H9 (cell line): ENCODE measurements at regions not wholly inside any gene's neighbourhood (a gene's known extent, or its start where the extent isn't known, plus 50 kb on each side); places are given as distances from the start of the nearest gene placed in this dataset.
A peak's percentile ranks its signal among the peaks of the same experiment; 100 is the strongest.

ENCODE experiments used
- DNase-seq: peaks from one replicate; pipeline ENCODE4 v3.0.0-alpha.2; 2017
- H2AFZ ChIP-seq: one replicate; pipeline ENCODE4 v1.6.1; 2013; ENCODE audit warnings: mild to moderate bottlenecking, low read length, control low read depth, moderate library complexity
- H2AK5ac ChIP-seq: 2 replicates; pipeline ENCODE4 v1.6.1; 2013; ENCODE audit warnings: low read length, control low read depth, mixed read lengths; ENCODE audit not compliant: insufficient read length
- H2BK120ac ChIP-seq: one replicate; pipeline ENCODE4 v1.6.1; 2013; ENCODE audit warnings: low read depth, mild to moderate bottlenecking, low read length, control low read depth, inconsistent platforms; ENCODE audit not compliant: poor library complexity, severe bottlenecking
- H2BK12ac ChIP-seq: 2 replicates; pipeline ENCODE4 v1.6.1; 2013; ENCODE audit warnings: low read length, control low read depth, mixed read lengths, low read depth; ENCODE audit not compliant: insufficient read length
- H2BK15ac ChIP-seq: 2 replicates; pipeline ENCODE4 v1.6.1; 2013; ENCODE audit warnings: low read depth, low read length, control low read depth
- H2BK20ac ChIP-seq: one replicate; pipeline ENCODE4 v1.6.1; 2013; ENCODE audit warnings: low read depth, mild to moderate bottlenecking, low read length, control low read depth, inconsistent platforms; ENCODE audit not compliant: poor library complexity, severe bottlenecking
- H2BK5ac ChIP-seq: 2 replicates; pipeline ENCODE4 v1.6.1; 2013; ENCODE audit warnings: low read length, control low read depth, mixed read lengths; ENCODE audit not compliant: insufficient read length
- H3K14ac ChIP-seq: 2 replicates; pipeline ENCODE4 v1.6.1; 2013; ENCODE audit warnings: low read length, control low read depth; ENCODE audit not compliant: insufficient read depth
- H3K18ac ChIP-seq: 2 replicates; pipeline ENCODE4 v1.6.1; 2013; ENCODE audit warnings: low read depth, mild to moderate bottlenecking, mixed read lengths, low read length, control low read depth; ENCODE audit not compliant: insufficient read length
- H3K23ac ChIP-seq: 2 replicates; pipeline ENCODE4 v1.6.1; 2013; ENCODE audit warnings: low read length, control low read depth, mixed read lengths, low read depth; ENCODE audit not compliant: insufficient read length
- H3K23me2 ChIP-seq: 2 replicates; pipeline ENCODE4 v1.6.1; 2013; ENCODE audit warnings: low read depth, mild to moderate bottlenecking, mixed read lengths, low read length, control low read depth; ENCODE audit not compliant: insufficient read length, poor library complexity, severe bottlenecking
- H3K27ac ChIP-seq: 2 replicates; pipeline ENCODE4 v1.5.1; 2013; ENCODE audit warnings: low read length, control low read depth, mixed read lengths, low read depth; ENCODE audit not compliant: insufficient read length
- H3K27me3 ChIP-seq: 2 replicates; pipeline ENCODE4 v1.6.1; 2013; ENCODE audit warnings: low read length, control low read depth, inconsistent platforms; ENCODE audit not compliant: insufficient read depth
- H3K4ac ChIP-seq: 2 replicates; pipeline ENCODE4 v1.6.1; 2013; ENCODE audit warnings: low read depth, mild to moderate bottlenecking, control low read depth, inconsistent platforms, low read length, moderate library complexity
- H3K4me1 ChIP-seq: 2 replicates; pipeline ENCODE4 v1.6.1; 2013; ENCODE audit warnings: low read length, control low read depth, inconsistent platforms; ENCODE audit not compliant: insufficient read depth
- H3K4me2 ChIP-seq: 2 replicates; pipeline ENCODE4 v1.6.1; 2013; ENCODE audit warnings: low read length, control low read depth, mixed read lengths; ENCODE audit not compliant: insufficient read length, insufficient read depth
- H3K56ac ChIP-seq: 2 replicates; pipeline ENCODE4 v1.6.1; 2013; ENCODE audit warnings: low read depth, mild to moderate bottlenecking, mixed read lengths, low read length, control low read depth; ENCODE audit not compliant: insufficient read length
- H3K79me1 ChIP-seq: 2 replicates; pipeline ENCODE4 v1.6.1; 2013; ENCODE audit warnings: low read depth, mild to moderate bottlenecking, moderate library complexity, low read length, control low read depth, inconsistent platforms; ENCODE audit not compliant: insufficient read depth, poor library complexity, severe bottlenecking
- H3K79me2 ChIP-seq: 2 replicates; pipeline ENCODE4 v1.6.1; 2013; ENCODE audit warnings: low read length, control low read depth, inconsistent platforms; ENCODE audit not compliant: insufficient read depth
- H3K9ac ChIP-seq: 2 replicates; pipeline ENCODE4 v1.6.1; 2013; ENCODE audit warnings: low read length, control low read depth, mixed read lengths; ENCODE audit not compliant: insufficient read length; ENCODE audit errors: extremely low read depth
- H3K9me3 ChIP-seq: one replicate; pipeline ENCODE4 v1.6.1; 2013; ENCODE audit warnings: low read depth, low read length, inconsistent platforms; ENCODE audit not compliant: control insufficient read depth
- H3T11ph ChIP-seq: one replicate; pipeline ENCODE4 v1.6.1; 2013; ENCODE audit warnings: mild to moderate bottlenecking, low read length, control low read depth, inconsistent platforms
- H4K20me1 ChIP-seq: one replicate; pipeline ENCODE4 v1.6.1; 2013; ENCODE audit not compliant: control insufficient read depth, insufficient read length, insufficient read depth
- H4K5ac ChIP-seq: 2 replicates; pipeline ENCODE4 v1.6.1; 2013; ENCODE audit warnings: low read depth, mild to moderate bottlenecking, mixed read lengths, low read length, control low read depth; ENCODE audit not compliant: insufficient read length
- H4K8ac ChIP-seq: replicated peaks from 2 replicates; pipeline ENCODE4 v1.6.1; 2013; ENCODE audit warnings: low read length, control low read depth, mixed read lengths, low read depth; ENCODE audit not compliant: insufficient read length
- H4K91ac ChIP-seq: 2 replicates; pipeline ENCODE4 v1.6.1; 2013; ENCODE audit warnings: low read depth, mild to moderate bottlenecking, moderate library complexity, mixed read lengths, low read length, control low read depth; ENCODE audit not compliant: insufficient read length
- H3K27ac Mint-ChIP-seq, 3 experiments: 2 replicates in 2 of 3; 3 replicates in 1 of 3; pipeline ENCODE4 v1.8.0; 2020 to 2021; ENCODE audit warnings: mixed read lengths in 3 of 3, mild to moderate bottlenecking in 1 of 3, moderate library complexity in 1 of 3
- H3K27me3 Mint-ChIP-seq: 2 replicates; pipeline ENCODE4 v1.8.0; 2021; ENCODE audit warnings: low read depth, mild to moderate bottlenecking, moderate library complexity, mixed read lengths
- H3K36me3 Mint-ChIP-seq, 3 experiments: 2 replicates in 2 of 3; 3 replicates in 1 of 3; pipeline ENCODE4 v1.8.0; 2020 to 2021; ENCODE audit warnings: low read depth in 3 of 3, mixed read lengths in 3 of 3; ENCODE audit not compliant: insufficient read depth in 1 of 3
- H3K4me1 Mint-ChIP-seq, 2 experiments: 2 replicates each; pipeline ENCODE4 v1.8.0; 2020; ENCODE audit warnings: mixed read lengths in 2 of 2
- H3K4me3 Mint-ChIP-seq, 2 experiments: 2 replicates in 1 of 2; 3 replicates in 1 of 2; pipeline ENCODE4 v1.8.0; 2020 to 2021; ENCODE audit warnings: mild to moderate bottlenecking in 2 of 2, mixed read lengths in 2 of 2, moderate library complexity in 1 of 2
- H3K9me3 Mint-ChIP-seq, 2 experiments: 2 replicates in 1 of 2; 3 replicates in 1 of 2; pipeline ENCODE4 v1.8.0; 2020; ENCODE audit warnings: mild to moderate bottlenecking in 2 of 2, mixed read lengths in 2 of 2, moderate library complexity in 1 of 2
- WGBS: extraction: QIAGEN DNeasy Blood & Tissue Kit; methylation state at CpG from one replicate; pipeline ENCODE4 v1.1.7; 2013; ENCODE audit warnings: missing lambda C conversion rate, low lambda C conversion rate, mixed read lengths; ENCODE audit not compliant: insufficient read length; ENCODE audit errors: extremely low coverage; 5-methylcytosine and 5-hydroxymethylcytosine counted together
- TF ChIP-seq, protein P1 (sequence below): fragments of 200-600 bp; sonication (generic); conservative IDR thresholded peaks from 3 replicates; pipeline ENCODE4 v1.8.0; 2021; ENCODE audit warnings: antibody characterized with exemption, mild to moderate bottlenecking

DNA sequence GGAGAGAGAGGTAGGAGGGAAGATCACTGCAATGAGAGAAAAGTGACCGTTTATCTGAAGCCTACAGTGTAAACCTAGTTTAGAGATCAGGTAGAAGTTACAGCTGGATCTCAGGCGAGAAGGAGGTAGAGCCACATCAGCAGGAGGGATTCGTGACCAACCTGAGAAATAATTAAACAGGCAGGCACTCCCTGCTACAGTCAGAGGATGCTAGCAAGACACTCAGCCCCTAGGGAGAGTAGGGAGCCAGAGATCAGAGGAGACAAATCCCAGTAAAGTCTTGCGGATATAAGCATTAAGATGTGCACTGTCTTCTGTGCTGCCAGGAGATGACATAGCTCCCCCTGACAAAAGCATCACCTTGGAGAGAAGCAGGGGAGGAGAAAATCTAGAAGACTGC, 629.1 kb upstream of the SLC39A10 start:
- H3K27me3 Mint-ChIP-seq: no peaks in the 10 kb centered on the region
- no peak overlapping the region for H2AFZ ChIP-seq
- no peaks in the 10 kb centered on the region for H3K23me2 ChIP-seq
- H3K9me3 Mint-ChIP-seq: no peaks in the 10 kb centered on the region
- H3K4me3 Mint-ChIP-seq: no peak overlapping the region
- H3K79me2 ChIP-seq: no peaks in the 10 kb centered on the region
- H3K4me1 ChIP-seq: no peaks in the 10 kb centered on the region
- H2AK5ac ChIP-seq: no peak overlapping the region
- H3K14ac ChIP-seq: no peak overlapping the region
- TF ChIP-seq, protein P1, sequence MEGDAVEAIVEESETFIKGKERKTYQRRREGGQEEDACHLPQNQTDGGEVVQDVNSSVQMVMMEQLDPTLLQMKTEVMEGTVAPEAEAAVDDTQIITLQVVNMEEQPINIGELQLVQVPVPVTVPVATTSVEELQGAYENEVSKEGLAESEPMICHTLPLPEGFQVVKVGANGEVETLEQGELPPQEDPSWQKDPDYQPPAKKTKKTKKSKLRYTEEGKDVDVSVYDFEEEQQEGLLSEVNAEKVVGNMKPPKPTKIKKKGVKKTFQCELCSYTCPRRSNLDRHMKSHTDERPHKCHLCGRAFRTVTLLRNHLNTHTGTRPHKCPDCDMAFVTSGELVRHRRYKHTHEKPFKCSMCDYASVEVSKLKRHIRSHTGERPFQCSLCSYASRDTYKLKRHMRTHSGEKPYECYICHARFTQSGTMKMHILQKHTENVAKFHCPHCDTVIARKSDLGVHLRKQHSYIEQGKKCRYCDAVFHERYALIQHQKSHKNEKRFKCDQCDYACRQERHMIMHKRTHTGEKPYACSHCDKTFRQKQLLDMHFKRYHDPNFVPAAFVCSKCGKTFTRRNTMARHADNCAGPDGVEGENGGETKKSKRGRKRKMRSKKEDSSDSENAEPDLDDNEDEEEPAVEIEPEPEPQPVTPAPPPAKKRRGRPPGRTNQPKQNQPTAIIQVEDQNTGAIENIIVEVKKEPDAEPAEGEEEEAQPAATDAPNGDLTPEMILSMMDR: no peak; the same call in 2 of the 3 replicates
- no peak overlapping the region for H4K91ac ChIP-seq
- H3K27ac Mint-ChIP-seq: no peak overlapping the region
- H3K4me2 ChIP-seq: no peak overlapping the region
- H4K8ac ChIP-seq: no peak overlapping the region
- no peak overlapping the region for H2BK20ac ChIP-seq
- H3K18ac ChIP-seq: no peak overlapping the region
- no peaks in the 10 kb centered on the region for H3K36me3 Mint-ChIP-seq
- no peak overlapping the region for H2BK12ac ChIP-seq
- no peaks in the 10 kb centered on the region for H4K20me1 ChIP-seq
- peaks cover 14 to 19% of the 10 kb centered on the region in 2 experiments for H3K4me1 Mint-ChIP-seq
- H3T11ph ChIP-seq: no peak overlapping the region
- no peaks in the 10 kb centered on the region for H3K79me1 ChIP-seq
- H4K5ac ChIP-seq: no peak overlapping the region
- no CpG with 5 or more reads among the region's 4 CpGs for WGBS
- no peak overlapping the region for H3K4ac ChIP-seq
- no peak overlapping the region for H3K56ac ChIP-seq
- H2BK120ac ChIP-seq: no peak overlapping the region
- DNase-seq: peak; percentile 31
- H3K9ac ChIP-seq: no peak overlapping the region
- no peaks in the 10 kb centered on the region for H3K9me3 ChIP-seq
- no peak overlapping the region for H3K27ac ChIP-seq
- no peak overlapping the region for H3K23ac ChIP-seq
- H2BK15ac ChIP-seq: no peak overlapping the region
- H2BK5ac ChIP-seq: no peak overlapping the region
- H3K27me3 ChIP-seq: no peaks in the 10 kb centered on the region
